ENCODE measurements at regions not wholly inside any gene's neighbourhood (a gene's known extent, or its start where the extent isn't known, plus 50 kb on each side); places are given as distances from the start of the nearest gene placed in this dataset.

DNA sequence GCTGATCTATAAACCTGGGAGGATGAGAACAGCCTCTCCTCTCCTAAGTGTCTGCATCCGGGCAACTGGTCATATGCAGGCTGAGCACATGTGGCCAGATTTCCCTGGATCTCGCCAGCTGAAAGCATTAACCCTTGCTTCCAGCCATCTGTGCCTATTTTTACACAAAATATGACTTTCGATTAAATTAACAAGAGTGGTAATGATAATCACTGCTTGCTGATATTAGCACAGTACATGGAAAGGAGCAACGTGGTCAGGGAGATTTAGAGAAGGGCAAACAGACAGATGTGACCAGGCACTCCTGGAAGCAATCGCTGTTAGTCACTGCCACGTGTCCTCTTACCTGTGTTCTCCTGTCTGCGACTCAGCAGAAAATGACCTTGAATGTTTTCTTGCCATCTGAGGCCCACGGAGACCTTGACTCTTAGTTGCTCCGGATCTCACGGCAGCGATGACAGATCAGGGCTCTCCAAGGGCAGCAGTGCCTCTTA, 59.5 kb upstream of the NPTX2 start:
- no peak for TF ChIP-seq CTCF (IDR thresholded peaks at IDR 0.05; ENCODE audit: low read depth, low read length)
- H3K9me3 ChIP-seq (ENCODE audit: control insufficient read depth, insufficient read depth, low read length): peaks cover 62% of the 10 kb centered on the region
- ChIA-PET POLR2A (no interaction called here), CTCF (no interaction called here)
- H3K27me3 ChIP-seq (ENCODE audit: control insufficient read depth, insufficient read depth, low read length): no peaks in the 10 kb centered on the region
- DNase-seq (ENCODE audit: low read depth, low spot score): no peak
- H3K4me3 ChIP-seq (ENCODE audit: low read depth, low read length): no peak overlapping the region
- no peak overlapping the region for H3K27ac ChIP-seq (ENCODE audit: low read depth, low read length)

DNA sequence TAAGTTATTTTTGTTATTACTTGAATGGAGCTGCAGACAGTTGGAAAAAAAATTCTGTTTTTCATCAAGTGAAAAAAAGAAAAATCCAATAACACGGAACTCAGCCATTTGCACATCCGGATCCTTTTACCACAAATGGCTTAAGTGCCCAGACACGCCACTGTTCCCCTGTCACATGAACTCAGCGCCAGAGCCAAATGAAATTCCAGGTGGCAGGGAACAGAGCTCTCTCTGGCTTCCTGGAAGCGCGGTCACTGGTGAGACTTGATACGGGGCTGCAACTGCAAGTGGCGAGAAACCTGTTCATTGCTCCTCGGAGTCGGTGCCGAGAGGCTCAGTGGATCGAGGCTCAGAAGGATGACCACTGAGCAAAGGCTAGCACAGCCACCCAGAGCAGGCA, 60.8 kb upstream of the NPTX2 start:
- ChIA-PET POLR2A (no interaction called here), CTCF (no interaction called here)
- no peak overlapping the region for H3K4me3 ChIP-seq (ENCODE audit: low read depth, low read length)
- no peak for TF ChIP-seq CTCF (IDR thresholded peaks at IDR 0.05; ENCODE audit: low read depth, low read length)
- no peak overlapping the region for H3K27ac ChIP-seq (ENCODE audit: low read depth, low read length)
- no peaks in the 10 kb centered on the region for H3K27me3 ChIP-seq (ENCODE audit: control insufficient read depth, insufficient read depth, low read length)
- peaks cover 61% of the 10 kb centered on the region for H3K9me3 ChIP-seq (ENCODE audit: control insufficient read depth, insufficient read depth, low read length)
- no peak for DNase-seq (ENCODE audit: low read depth, low spot score)

GRCh38 chr7:98555403-98555802, 61.7 kb upstream of the NPTX2 start:
- peaks cover 61% of the 10 kb centered on the region for H3K9me3 ChIP-seq (ENCODE audit: control insufficient read depth, insufficient read depth, low read length)
- ChIA-PET POLR2A (no interaction called here), CTCF (no interaction called here)
- H3K27me3 ChIP-seq (ENCODE audit: control insufficient read depth, insufficient read depth, low read length): no peaks in the 10 kb centered on the region
- DNase-seq (ENCODE audit: low read depth, low spot score): no peak
- H3K27ac ChIP-seq (ENCODE audit: low read depth, low read length): no peak overlapping the region
- no peak for TF ChIP-seq CTCF (IDR thresholded peaks at IDR 0.05; ENCODE audit: low read depth, low read length)
- no peak overlapping the region for H3K4me3 ChIP-seq (ENCODE audit: low read depth, low read length)

- no peak for DNase-seq (ENCODE audit: low read depth, low spot score)
- H3K4me3 ChIP-seq (ENCODE audit: low read depth, low read length): no peak overlapping the region
- no peak overlapping the region for H3K27ac ChIP-seq (ENCODE audit: low read depth, low read length)
- no peaks in the 10 kb centered on the region for H3K27me3 ChIP-seq (ENCODE audit: control insufficient read depth, insufficient read depth, low read length)
- TF ChIP-seq CTCF (IDR thresholded peaks at IDR 0.05; ENCODE audit: low read depth, low read length): no peak
- peaks cover 57% of the 10 kb centered on the region for H3K9me3 ChIP-seq (ENCODE audit: control insufficient read depth, insufficient read depth, low read length)
- POLR2A ChIA-PET: no interaction called here
- CTCF ChIA-PET: no interaction called here
These were observed 63.4 kb upstream of the NPTX2 start for GRCh38 chr7:98553666-98554065.

DNA sequence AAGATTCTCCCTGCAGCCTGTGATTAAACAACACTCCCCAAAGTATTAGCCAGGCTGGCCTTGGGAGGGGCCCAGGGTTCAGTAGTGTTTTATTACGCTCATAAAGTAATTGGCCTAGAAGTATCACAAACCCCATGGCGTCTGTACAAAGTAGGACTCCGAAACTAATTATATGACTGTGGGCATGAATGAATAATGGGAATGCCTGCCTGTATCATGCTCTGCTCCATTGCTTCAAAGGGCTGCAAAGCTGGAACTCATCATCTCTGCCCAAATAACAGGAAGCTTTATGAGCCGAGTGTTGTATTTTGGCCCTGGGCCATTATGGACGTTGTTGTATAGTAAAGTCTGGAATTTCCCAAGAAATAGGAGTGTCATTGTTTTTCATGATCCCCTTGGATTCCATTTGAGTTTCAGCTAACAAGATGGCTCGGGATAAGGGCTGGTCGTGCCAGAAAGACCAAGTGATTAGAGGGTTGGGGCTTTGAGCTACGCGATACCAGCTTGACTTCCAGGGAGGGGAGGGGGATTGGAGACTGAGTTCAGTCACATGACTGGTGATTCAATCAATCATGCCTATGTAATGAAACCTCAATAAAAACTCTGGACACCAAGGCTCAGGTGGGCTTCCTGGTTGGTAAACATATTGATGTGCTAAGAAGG, 65.3 kb upstream of the NPTX2 start:
- TF ChIP-seq CTCF (IDR thresholded peaks at IDR 0.05; ENCODE audit: low read depth, low read length): no peak
- CTCF ChIA-PET: no interaction called here
- DNase-seq (ENCODE audit: low read depth, low spot score): no peak

More for the DNA sequence above, 65.3 kb upstream of the NPTX2 start:
- POLR2A ChIA-PET: no interaction called here
- Histone ChIP-seq H3K27me3 (ENCODE audit: control insufficient read depth, insufficient read depth, low read length) (no peaks in the 10 kb centered on the region), H3K9me3 (ENCODE audit: control insufficient read depth, insufficient read depth, low read length) (peaks cover 54% of the 10 kb centered on the region), H3K4me3 (ENCODE audit: low read depth, low read length) (no peak overlapping the region), H3K27ac (ENCODE audit: low read depth, low read length) (no peak overlapping the region)
